ENCODE measurements at regions not wholly inside any gene's neighbourhood (a gene's known extent, or its start where the extent isn't known, plus 50 kb on each side); places are given as distances from the start of the nearest gene placed in this dataset.

GRCh38 chr4:24166501-24166900, 276.7 kb upstream of the PPARGC1A start:
- TF ChIP-seq KAT7 (CRISPR knock-in tag; IDR thresholded peaks at IDR 0.05; ENCODE audit: borderline replicate concordance) (no peak), GTF2I (CRISPR knock-in tag; conservative IDR thresholded peaks at IDR 0.05) (no peak), ZNF232 (CRISPR knock-in tag; IDR thresholded peaks at IDR 0.05) (no peak), HMGA2 (CRISPR knock-in tag; IDR thresholded peaks at IDR 0.05) (no peak), MXD4 (CRISPR knock-in tag; IDR thresholded peaks at IDR 0.05; ENCODE audit: borderline replicate concordance) (no peak), SMAD4 (CRISPR knock-in tag; IDR thresholded peaks at IDR 0.05) (no peak), JAZF1 (CRISPR knock-in tag; IDR thresholded peaks at IDR 0.05) (no peak), SMAD3 (CRISPR knock-in tag; IDR thresholded peaks at IDR 0.05; ENCODE audit: borderline replicate concordance) (no peak), ZBTB21 (CRISPR knock-in tag; IDR thresholded peaks at IDR 0.05; ENCODE audit: borderline replicate concordance) (no peak), MLX (CRISPR knock-in tag; IDR thresholded peaks at IDR 0.05) (no peak), AR (CRISPR knock-in tag; IDR thresholded peaks at IDR 0.05) (no peak), ZNF423 (CRISPR knock-in tag; IDR thresholded peaks at IDR 0.05) (no peak), JUN (CRISPR knock-in tag; IDR thresholded peaks at IDR 0.05) (no peak), NFATC4 (CRISPR knock-in tag; IDR thresholded peaks at IDR 0.05) (no peak)
- TF ChIP-seq, protein P1, sequence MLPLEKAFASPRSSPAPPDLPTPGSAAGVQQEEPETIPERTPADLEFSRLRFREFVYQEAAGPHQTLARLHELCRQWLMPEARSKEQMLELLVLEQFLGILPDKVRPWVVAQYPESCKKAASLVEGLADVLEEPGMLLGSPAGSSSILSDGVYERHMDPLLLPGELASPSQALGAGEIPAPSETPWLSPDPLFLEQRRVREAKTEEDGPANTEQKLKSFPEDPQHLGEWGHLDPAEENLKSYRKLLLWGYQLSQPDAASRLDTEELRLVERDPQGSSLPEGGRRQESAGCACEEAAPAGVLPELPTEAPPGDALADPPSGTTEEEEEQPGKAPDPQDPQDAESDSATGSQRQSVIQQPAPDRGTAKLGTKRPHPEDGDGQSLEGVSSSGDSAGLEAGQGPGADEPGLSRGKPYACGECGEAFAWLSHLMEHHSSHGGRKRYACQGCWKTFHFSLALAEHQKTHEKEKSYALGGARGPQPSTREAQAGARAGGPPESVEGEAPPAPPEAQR (CRISPR knock-in tag; IDR thresholded peaks at IDR 0.05) = no peak
- TF ChIP-seq, protein P2, sequence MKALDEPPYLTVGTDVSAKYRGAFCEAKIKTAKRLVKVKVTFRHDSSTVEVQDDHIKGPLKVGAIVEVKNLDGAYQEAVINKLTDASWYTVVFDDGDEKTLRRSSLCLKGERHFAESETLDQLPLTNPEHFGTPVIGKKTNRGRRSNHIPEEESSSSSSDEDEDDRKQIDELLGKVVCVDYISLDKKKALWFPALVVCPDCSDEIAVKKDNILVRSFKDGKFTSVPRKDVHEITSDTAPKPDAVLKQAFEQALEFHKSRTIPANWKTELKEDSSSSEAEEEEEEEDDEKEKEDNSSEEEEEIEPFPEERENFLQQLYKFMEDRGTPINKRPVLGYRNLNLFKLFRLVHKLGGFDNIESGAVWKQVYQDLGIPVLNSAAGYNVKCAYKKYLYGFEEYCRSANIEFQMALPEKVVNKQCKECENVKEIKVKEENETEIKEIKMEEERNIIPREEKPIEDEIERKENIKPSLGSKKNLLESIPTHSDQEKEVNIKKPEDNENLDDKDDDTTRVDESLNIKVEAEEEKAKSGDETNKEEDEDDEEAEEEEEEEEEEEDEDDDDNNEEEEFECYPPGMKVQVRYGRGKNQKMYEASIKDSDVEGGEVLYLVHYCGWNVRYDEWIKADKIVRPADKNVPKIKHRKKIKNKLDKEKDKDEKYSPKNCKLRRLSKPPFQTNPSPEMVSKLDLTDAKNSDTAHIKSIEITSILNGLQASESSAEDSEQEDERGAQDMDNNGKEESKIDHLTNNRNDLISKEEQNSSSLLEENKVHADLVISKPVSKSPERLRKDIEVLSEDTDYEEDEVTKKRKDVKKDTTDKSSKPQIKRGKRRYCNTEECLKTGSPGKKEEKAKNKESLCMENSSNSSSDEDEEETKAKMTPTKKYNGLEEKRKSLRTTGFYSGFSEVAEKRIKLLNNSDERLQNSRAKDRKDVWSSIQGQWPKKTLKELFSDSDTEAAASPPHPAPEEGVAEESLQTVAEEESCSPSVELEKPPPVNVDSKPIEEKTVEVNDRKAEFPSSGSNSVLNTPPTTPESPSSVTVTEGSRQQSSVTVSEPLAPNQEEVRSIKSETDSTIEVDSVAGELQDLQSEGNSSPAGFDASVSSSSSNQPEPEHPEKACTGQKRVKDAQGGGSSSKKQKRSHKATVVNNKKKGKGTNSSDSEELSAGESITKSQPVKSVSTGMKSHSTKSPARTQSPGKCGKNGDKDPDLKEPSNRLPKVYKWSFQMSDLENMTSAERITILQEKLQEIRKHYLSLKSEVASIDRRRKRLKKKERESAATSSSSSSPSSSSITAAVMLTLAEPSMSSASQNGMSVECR (CRISPR knock-in tag; IDR thresholded peaks at IDR 0.05; ENCODE audit: borderline replicate concordance) = no peak
- TF ChIP-seq, protein P3, sequence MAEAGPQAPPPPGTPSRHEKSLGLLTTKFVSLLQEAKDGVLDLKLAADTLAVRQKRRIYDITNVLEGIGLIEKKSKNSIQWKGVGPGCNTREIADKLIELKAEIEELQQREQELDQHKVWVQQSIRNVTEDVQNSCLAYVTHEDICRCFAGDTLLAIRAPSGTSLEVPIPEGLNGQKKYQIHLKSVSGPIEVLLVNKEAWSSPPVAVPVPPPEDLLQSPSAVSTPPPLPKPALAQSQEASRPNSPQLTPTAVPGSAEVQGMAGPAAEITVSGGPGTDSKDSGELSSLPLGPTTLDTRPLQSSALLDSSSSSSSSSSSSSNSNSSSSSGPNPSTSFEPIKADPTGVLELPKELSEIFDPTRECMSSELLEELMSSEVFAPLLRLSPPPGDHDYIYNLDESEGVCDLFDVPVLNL (CRISPR knock-in tag; IDR thresholded peaks at IDR 0.05; ENCODE audit: borderline replicate concordance, low read depth) = no peak
- H3K9me3 Mint-ChIP-seq = peaks cover 2% of the 10 kb centered on the region; the same call in 1 of the 2 replicates
- no peak overlapping the region for H3K27ac Mint-ChIP-seq
- DNase-seq (ENCODE audit: low spot score) = no peak
- peaks cover 2% of the 10 kb centered on the region; the same call in 1 of the 2 replicates for H3K27me3 Mint-ChIP-seq (ENCODE audit: low read depth)
- H3K4me1 Mint-ChIP-seq = peaks cover 5% of the 10 kb centered on the region; the same call in 1 of the 2 replicates
- no peak overlapping the region for H3K4me3 Mint-ChIP-seq
- CTCF ChIA-PET = no interaction called here
- no peaks in the 10 kb centered on the region for H3K36me3 Mint-ChIP-seq
- POLR2A ChIA-PET = no interaction called here
- ATAC-seq = no peak
